DOHH2 (cell line): ENCODE measurements at regions not wholly inside any gene's neighbourhood (a gene's known extent, or its start where the extent isn't known, plus 50 kb on each side); places are given as distances from the start of the nearest gene placed in this dataset.

Experiments
- EZH2phosphoT487 ChIP-seq: fragments of 200-600 bp; sonication (generic); IDR thresholded peaks from 2 replicates; pipeline ENCODE4 v1.6.1; 2017; ENCODE audit warnings: borderline replicate concordance, mild to moderate bottlenecking, antibody characterized with exemption, low read length, moderate library complexity, mixed read lengths
- TF ChIP-seq, protein P1 (sequence below): fragments of 200-600 bp; sonication (generic); IDR thresholded peaks from one replicate; pipeline ENCODE4 v1.5.1; 2014; ENCODE audit warnings: antibody characterized with exemption, mild to moderate bottlenecking, low read depth, low read length; ENCODE audit not compliant: poor library complexity, severe bottlenecking

DNA sequence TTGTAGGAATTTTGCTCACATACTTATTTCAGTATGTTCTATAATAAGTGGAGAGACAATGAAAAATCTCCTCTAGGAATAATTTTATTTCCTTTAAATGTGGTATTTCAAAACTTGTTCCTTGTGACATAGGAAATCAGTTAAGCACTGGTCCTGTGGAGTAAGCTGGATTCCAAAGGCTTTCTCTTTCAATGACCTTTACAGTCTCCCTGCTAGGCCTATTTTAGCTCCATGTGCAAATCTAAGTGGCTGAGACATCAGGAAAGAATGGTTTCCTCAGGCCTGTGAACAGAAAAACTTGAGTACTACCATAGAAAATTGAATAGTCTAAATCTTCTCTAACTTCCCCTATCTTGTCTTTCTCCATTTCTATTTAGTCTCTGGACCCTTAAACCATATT lies 514.2 kb upstream of the TLE4 start:
- TF ChIP-seq, protein P1, sequence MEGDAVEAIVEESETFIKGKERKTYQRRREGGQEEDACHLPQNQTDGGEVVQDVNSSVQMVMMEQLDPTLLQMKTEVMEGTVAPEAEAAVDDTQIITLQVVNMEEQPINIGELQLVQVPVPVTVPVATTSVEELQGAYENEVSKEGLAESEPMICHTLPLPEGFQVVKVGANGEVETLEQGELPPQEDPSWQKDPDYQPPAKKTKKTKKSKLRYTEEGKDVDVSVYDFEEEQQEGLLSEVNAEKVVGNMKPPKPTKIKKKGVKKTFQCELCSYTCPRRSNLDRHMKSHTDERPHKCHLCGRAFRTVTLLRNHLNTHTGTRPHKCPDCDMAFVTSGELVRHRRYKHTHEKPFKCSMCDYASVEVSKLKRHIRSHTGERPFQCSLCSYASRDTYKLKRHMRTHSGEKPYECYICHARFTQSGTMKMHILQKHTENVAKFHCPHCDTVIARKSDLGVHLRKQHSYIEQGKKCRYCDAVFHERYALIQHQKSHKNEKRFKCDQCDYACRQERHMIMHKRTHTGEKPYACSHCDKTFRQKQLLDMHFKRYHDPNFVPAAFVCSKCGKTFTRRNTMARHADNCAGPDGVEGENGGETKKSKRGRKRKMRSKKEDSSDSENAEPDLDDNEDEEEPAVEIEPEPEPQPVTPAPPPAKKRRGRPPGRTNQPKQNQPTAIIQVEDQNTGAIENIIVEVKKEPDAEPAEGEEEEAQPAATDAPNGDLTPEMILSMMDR = no peak
- no peak for TF ChIP-seq EZH2phosphoT487
